HCT116 (cell line): ENCODE measurements at regions not wholly inside any gene's neighbourhood (a gene's known extent, or its start where the extent isn't known, plus 50 kb on each side); places are given as distances from the start of the nearest gene placed in this dataset.

ENCODE experiments used
- ATAC-seq: fragments of 200-7000 bp; cut with Tn5 transposase; 2 replicates; pipeline ENCODE4 v1.9.1; 2020; ENCODE audit warnings: mild to moderate bottlenecking, moderate library complexity
- BruUV-seq: library from RNA; stranded (reverse); fragments of 400-500 nt; replicated peaks from 2 replicates; lab custom pipeline; 2021; lab: Mats Ljungman, UMichigan
- CTCF ChIA-PET: fragments of 300-600 bp; sonication (Branson Sonifier 250); formaldehyde crosslinking; loops from one replicate; lab custom pipeline; 2021; ENCODE audit warnings: antibody characterized with exemption; lab: Charles Lee
- POLR2A ChIA-PET: fragments of 300-600, 350-600 bp; sonication (Branson Sonifier 250); formaldehyde crosslinking; loops from one replicate; lab custom pipeline; 2021; ENCODE audit warnings: antibody characterized with exemption; lab: Charles Lee
- RAD21 ChIA-PET, 2 experiments: fragments of 300-600 bp; sonication (Branson Sonifier 250); formaldehyde crosslinking; loops; one replicate each; lab custom pipeline; 2023; ENCODE audit warnings: low total read pairs in 2 of 2; ENCODE audit not compliant: uncharacterized antibody in 2 of 2, unreplicated experiment in 2 of 2, low non-redundant PET in 1 of 2; lab: Charles Lee
- DNase-seq: peaks from one replicate; pipeline ENCODE4 v3.0.0-alpha.2; 2010; ENCODE audit warnings: low read depth, low spot score
- H2AFZ ChIP-seq: fragments of 200-600 bp; shearing (Covaris generic), sonication (generic); 2 replicates; pipeline ENCODE4 v1.6.1; 2017; ENCODE audit warnings: low read depth, mixed run types, mixed read lengths, antibody characterized with exemption, low read length; ENCODE audit not compliant: poor library complexity, severe bottlenecking
- H3K27ac ChIP-seq: 2 replicates; pipeline ENCODE4 v1.5.1; 2012; ENCODE audit warnings: low read depth, low read length
- H3K27me3 ChIP-seq: fragments of 200-600 bp; sonication (generic); 2 replicates; pipeline ENCODE4 v1.6.1; 2016; ENCODE audit warnings: mixed run types, low read length, mixed read lengths; ENCODE audit not compliant: insufficient read depth
- H3K36me3 ChIP-seq, 2 experiments: fragments of 200-500 bp in 1 of 2; fragments of 200-600 bp in 1 of 2; sonication (Bioruptor generic) in 1 of 2; sonication (generic) in 1 of 2; 2 replicates each; pipeline versions ENCODE4 v1.5.1 to v1.6.1; 2014 to 2016; ENCODE audit warnings: low read length in 2 of 2, inconsistent platforms in 1 of 2, mixed read lengths in 1 of 2, mixed run types in 1 of 2; ENCODE audit not compliant: insufficient read depth in 2 of 2, control insufficient read depth in 1 of 2
- H3K4me1 ChIP-seq, 2 experiments: fragments of 200-600 bp in 1 of 2; sonication (generic) in 1 of 2; 2 replicates each; pipeline versions ENCODE4 v1.5.1 to v1.6.1; 2012 to 2017; ENCODE audit warnings: low read length in 2 of 2, inconsistent platforms in 1 of 2, mild to moderate bottlenecking in 1 of 2, mixed read lengths in 1 of 2, mixed run types in 1 of 2, moderate library complexity in 1 of 2; ENCODE audit not compliant: insufficient read depth in 2 of 2, control insufficient read depth in 1 of 2
- H3K4me2 ChIP-seq: fragments of 200-600 bp; sonication (generic); 2 replicates; pipeline ENCODE4 v1.6.1; 2017; ENCODE audit warnings: mixed run types, low read length, mixed read lengths
- H3K4me3 ChIP-seq, 2 experiments: fragments of 200-600 bp in 1 of 2; sonication (generic) in 1 of 2; replicated peaks in 1 of 2; 2 replicates each; pipeline ENCODE4 v1.5.1; 2011 to 2016; ENCODE audit warnings: low read length in 2 of 2, control low read depth in 1 of 2, low read depth in 1 of 2, mild to moderate bottlenecking in 1 of 2, mixed read lengths in 1 of 2, mixed run types in 1 of 2
- H3K79me2 ChIP-seq: fragments of 200-600 bp; sonication (generic); 2 replicates; pipeline ENCODE4 v1.6.1; 2017; ENCODE audit warnings: mild to moderate bottlenecking, mixed run types, low read length, moderate library complexity, mixed read lengths; ENCODE audit not compliant: insufficient read depth
- H3K9ac ChIP-seq: fragments of 200-600 bp; sonication (generic); 2 replicates; pipeline ENCODE4 v1.6.1; 2016; ENCODE audit warnings: low read length, mixed read lengths
- H3K9me2 ChIP-seq: fragments of 200-600 bp; sonication (generic), shearing (Covaris generic); 2 replicates; pipeline ENCODE4 v1.6.1; 2017; ENCODE audit warnings: mixed run types, mild to moderate bottlenecking, moderate library complexity; ENCODE audit not compliant: insufficient read depth
- H3K9me3 ChIP-seq, 2 experiments: fragments of 200-500 bp in 1 of 2; fragments of 200-600 bp in 1 of 2; sonication (Bioruptor generic) in 1 of 2; sonication (generic) in 1 of 2; 2 replicates each; pipeline ENCODE4 v1.6.1; 2014 to 2017; ENCODE audit warnings: low read length in 2 of 2, mixed read lengths in 2 of 2, inconsistent platforms in 1 of 2, low read depth in 1 of 2, mild to moderate bottlenecking in 1 of 2, mixed run types in 1 of 2, moderate library complexity in 1 of 2; ENCODE audit not compliant: control insufficient read depth in 1 of 2, insufficient read depth in 1 of 2
- H4K20me1 ChIP-seq: fragments of 200-600 bp; sonication (generic), shearing (Covaris generic); 2 replicates; pipeline ENCODE4 v1.6.1; 2017; ENCODE audit warnings: mixed run types, mild to moderate bottlenecking, moderate library complexity; ENCODE audit not compliant: insufficient read depth
- ATF3 ChIP-seq: IDR thresholded peaks from 2 replicates; pipeline ENCODE4 v1.6.1; 2012
- CBX3 ChIP-seq: IDR thresholded peaks from 2 replicates; pipeline ENCODE4 v1.6.1; 2012; ENCODE audit warnings: low read depth
- EGR1 ChIP-seq: IDR thresholded peaks from 2 replicates; pipeline ENCODE4 v1.6.1; 2012; ENCODE audit warnings: low read depth
- ELF1 ChIP-seq: IDR thresholded peaks from 2 replicates; pipeline ENCODE4 v1.6.1; 2012; ENCODE audit warnings: low read depth, borderline replicate concordance
- FOSL1 ChIP-seq: IDR thresholded peaks from 2 replicates; pipeline ENCODE4 v1.6.1; 2012; ENCODE audit warnings: low read depth
- POLR2A ChIP-seq: IDR thresholded peaks from 2 replicates; pipeline ENCODE4 v1.7.0; 2011; ENCODE audit warnings: borderline replicate concordance; ENCODE audit not compliant: insufficient read depth, insufficient read length; ENCODE audit errors: extremely low read depth
- POLR2AphosphoS5 ChIP-seq: IDR thresholded peaks from 2 replicates; pipeline ENCODE4 v1.6.1; 2011; ENCODE audit warnings: mild to moderate bottlenecking, low read depth, low read length, moderate library complexity
- SIN3A ChIP-seq: IDR thresholded peaks from 2 replicates; pipeline ENCODE4 v1.6.1; 2012; ENCODE audit warnings: low read depth
- SP1 ChIP-seq: IDR thresholded peaks from 2 replicates; pipeline ENCODE4 v1.6.1; 2012; ENCODE audit warnings: low read depth
- TCF7L2 ChIP-seq: IDR thresholded peaks from 2 replicates; pipeline ENCODE4 v1.7.0; 2011; ENCODE audit warnings: borderline replicate concordance, inconsistent platforms; ENCODE audit not compliant: insufficient read depth, insufficient read length; ENCODE audit errors: extremely low read depth
- ZBTB33 ChIP-seq: IDR thresholded peaks from 2 replicates; pipeline ENCODE4 v1.6.1; 2011; ENCODE audit warnings: mild to moderate bottlenecking, low read length, moderate library complexity; ENCODE audit not compliant: insufficient replicate concordance; ENCODE audit errors: extremely low read depth
- ZNF274 ChIP-seq: fragments of 200-500 bp; sonication (Bioruptor generic); IDR thresholded peaks from 2 replicates; pipeline ENCODE4 v1.6.1; 2014; ENCODE audit warnings: mild to moderate bottlenecking, low read depth, low read length, inconsistent platforms
- intact Hi-C: fragments of 100-400 bp; cut with micrococcal nuclease; formaldehyde crosslinking; loops from 2 replicates; pipeline ENCODE4 v1.10.0; 2022

GRCh38 chr11:116117331-116118137, 613.3 kb upstream of the CADM1 start:
- no peak overlapping the region for H3K9ac ChIP-seq
- RAD21 ChIA-PET = no interaction called here

More at GRCh38 chr11:116117331-116118137, 613.3 kb upstream of the CADM1 start:
- no peak overlapping the region for H3K4me3 ChIP-seq
- ATAC-seq (no peak), DNase-seq (no peak)
- no peaks in the 10 kb centered on the region for H3K4me1 ChIP-seq
- ChIA-PET CTCF (no interaction called here), POLR2A (no interaction called here)
- H3K9me2 ChIP-seq = no peaks in the 10 kb centered on the region
- no peaks in the 10 kb centered on the region for H3K9me3 ChIP-seq
- no peak overlapping the region for H2AFZ ChIP-seq
- intact Hi-C loops = no loop called here
- H3K27ac ChIP-seq = no peak overlapping the region
- H3K36me3 ChIP-seq = no peaks in the 10 kb centered on the region
- TF ChIP-seq POLR2A (no peak), SP1 (no peak), CBX3 (no peak), ZBTB33 (no peak), ATF3 (no peak), ZNF274 (no peak), EGR1 (no peak), SIN3A (no peak), POLR2AphosphoS5 (no peak), FOSL1 (no peak), TCF7L2 (no peak), ELF1 (no peak)
- H3K27me3 ChIP-seq = no peaks in the 10 kb centered on the region
- H3K79me2 ChIP-seq = no peaks in the 10 kb centered on the region
- H3K4me2 ChIP-seq = no peak overlapping the region
- no TSS peak for BruUV-seq
- H4K20me1 ChIP-seq = no peaks in the 10 kb centered on the region
